ENCODE measurements at regions not wholly inside any gene's neighbourhood (a gene's known extent, or its start where the extent isn't known, plus 50 kb on each side); places are given as distances from the start of the nearest gene placed in this dataset.

DNA sequence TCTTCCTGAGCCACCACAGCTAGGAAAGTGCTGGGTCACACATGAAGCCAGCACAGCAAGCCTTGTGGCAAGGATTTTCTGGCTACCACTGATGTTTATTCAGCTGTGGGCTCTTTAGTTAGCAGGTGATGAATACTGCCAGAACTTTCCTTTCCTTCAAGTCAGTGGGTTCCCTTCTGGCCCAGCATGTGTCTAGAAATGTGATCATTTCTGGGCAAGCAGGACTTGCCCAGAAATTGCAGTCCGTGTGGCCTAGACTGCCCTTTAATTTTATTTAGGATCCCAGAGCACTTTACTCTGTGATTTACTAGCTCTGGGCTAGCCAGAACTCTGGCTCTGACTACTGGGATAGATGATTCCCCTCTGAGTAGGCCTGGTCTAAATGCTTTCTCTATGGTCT lies 397.5 kb downstream of the ZIC4 start:
- no peak for FAIRE-seq

DNA sequence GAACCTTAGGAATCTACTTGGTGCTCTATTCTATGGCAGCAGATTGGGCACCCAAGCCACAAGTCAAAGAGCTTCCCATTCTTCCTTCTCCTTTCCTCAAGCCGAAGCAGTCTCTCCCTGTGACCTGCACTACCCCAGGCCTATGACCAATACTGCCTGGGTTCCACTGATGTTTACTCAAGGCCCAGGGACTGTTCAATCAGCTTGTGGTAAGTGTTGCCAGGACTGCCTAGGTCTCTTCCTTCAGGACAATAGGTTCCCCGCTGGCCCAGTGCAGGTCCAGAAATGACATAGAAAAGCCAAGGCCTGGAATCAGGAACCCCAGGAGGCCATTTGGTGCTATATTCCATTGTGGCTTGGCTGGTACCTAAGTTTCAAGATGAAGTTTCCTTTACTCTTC lies 397.9 kb downstream of the ZIC4 start:
- no peak for FAIRE-seq

DNA sequence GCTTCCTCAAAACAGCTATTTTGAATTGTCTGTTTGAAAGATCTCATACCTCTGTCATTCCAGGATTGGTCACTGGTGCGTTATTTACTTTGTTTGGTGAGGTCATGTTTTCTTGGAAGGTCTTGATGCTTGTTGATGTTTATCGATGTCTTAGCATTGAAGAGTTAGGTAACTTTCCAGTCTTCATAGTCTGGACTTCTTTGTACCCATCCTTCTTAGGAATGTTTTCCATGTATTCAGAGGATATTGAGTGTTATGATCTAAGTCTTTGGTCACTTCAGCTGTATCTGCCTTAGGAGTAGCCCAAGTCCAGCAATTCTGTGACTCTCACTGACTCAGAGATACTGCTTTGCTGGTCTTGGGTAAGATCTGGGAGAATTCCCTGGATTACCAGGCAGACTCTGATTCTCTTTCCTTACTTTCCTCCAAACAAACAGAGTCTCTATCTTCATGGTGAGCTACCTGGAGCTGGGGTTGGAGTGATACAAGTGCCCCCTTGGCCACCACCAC lies 398.6 kb downstream of the ZIC4 start:
- no peak for FAIRE-seq

DNA sequence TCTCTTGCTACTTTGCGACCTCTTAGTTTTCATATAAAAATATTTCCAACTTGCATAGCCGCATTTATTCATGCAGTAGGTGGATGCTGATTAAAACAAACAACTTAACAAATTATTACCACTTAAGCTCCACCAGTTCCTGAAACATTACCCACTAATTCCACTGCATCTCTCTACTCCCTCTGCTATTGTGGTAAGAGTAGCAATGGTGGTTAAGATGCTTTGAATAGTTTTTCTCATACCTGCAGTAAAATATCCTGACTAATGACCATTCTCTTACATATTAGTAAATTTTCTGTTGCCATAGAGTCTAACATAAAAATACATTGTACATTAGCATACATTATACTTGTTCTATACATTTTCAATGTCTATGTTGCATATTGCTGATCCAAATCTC lies 397.6 kb upstream of the PLSCR5 start:
- no peak for FAIRE-seq

DNA sequence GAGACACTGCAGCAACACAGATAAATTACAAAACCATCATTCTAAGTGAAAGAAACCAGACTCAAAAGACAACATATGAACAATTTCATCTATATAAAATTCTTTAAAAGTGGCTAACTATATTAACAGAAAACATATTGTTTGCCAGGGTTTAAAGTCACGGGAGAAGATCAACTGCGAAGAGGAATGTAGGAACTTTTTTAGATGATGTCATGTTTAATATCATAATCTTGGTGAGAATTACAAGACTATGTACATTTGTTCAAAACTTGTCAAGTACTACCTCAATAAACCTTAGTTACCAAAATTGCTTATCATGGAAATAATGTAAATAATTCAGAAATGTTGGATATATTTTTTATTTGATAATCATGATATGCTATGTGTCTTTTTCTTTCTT lies 395.1 kb upstream of the PLSCR5 start:
- no peak for FAIRE-seq

DNA sequence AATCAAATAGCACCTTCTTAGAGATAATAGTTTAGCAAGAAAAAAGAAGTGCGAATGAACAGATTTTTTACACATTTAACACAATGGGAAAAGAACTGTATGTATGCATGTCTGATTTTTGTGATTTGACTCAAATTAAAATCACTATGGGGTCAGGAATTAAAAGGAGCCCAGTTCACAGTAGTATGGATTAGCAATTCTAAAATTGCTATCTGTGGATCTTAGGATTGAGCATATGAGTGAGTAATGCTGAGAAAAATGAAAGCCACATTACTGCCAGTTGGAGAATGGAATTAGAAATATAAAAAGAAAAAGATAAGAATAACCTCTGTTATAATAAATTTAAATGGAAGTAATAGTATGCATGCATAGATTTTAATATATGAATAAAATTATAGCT lies 386.8 kb upstream of the PLSCR5 start:
- peak; percentile 62 for FAIRE-seq

DNA sequence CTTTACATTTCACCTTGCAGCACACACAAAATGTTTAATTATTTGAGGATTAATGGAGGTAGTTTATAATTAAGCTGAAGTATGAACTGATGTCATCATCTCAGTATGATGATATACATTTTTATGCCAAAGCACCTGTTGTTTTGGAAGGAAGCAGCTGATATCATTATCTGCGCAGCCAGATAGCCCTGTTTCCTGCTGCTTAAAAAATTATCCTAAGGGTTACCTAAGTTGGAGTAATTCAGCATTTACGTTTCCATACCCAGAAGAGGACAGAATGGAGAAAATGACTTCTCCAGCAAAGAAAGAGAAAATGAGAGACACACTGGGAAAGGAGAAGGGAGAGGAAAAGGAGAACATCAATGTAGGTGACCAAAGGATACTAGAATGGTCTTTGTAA lies 370.3 kb upstream of the PLSCR5 start:
- FAIRE-seq: no peak

DNA sequence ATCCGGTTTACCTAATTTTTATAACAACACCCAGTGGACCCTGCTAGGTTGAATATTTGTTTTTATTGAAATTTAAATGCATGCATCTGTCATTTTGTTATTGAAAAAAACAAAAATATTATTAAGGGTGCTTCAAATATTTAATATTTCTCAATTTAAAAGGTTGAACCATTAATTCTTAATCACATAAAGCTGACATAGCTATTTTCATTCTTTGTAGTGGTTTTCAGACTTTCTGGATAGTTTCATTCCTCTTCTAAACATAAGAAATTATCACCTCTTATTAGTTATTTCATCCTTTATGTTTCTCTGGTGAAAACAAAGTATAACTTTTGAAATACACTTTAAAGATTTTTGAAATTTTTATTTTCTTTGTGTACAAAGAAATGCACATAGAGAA lies 369.9 kb upstream of the PLSCR5 start:
- FAIRE-seq: no peak

DNA sequence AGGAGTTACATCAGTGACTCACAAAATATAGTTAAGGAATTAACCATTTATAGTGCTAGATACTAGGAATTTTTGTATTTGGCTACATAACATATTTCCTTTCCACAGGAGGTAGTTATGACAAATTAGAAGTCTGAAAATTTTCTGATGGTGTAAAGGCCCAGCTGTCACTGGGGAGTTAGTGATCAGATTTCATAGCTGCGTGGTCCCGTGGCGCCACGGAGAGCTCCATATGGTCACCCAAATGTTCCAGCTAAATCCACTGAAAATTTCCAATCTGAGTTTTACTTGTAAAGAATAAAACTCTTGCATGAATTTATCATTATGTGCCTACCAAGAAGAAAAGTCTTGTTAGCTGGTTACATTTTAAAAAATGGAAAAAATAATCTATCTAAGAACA lies 368.9 kb upstream of the PLSCR5 start:
- FAIRE-seq: no peak

DNA sequence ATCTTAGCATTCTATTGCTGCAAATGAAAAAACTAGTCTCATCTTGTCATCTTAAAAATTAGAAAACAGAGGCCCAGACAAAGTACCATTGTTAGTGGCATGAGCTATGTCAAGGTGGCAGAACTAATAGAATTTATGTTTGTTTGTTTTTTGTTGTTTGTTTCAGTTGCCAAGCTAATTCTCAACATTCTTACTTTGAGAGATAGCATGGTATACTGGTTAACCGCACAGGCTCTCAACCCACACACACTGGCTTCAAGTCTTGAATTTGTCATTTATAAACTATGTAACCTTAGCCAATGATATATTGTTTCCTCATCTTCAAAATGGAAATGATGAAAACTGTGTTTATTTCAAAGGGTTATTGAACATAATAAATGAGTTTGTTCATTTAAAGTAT lies 367.6 kb upstream of the PLSCR5 start:
- FAIRE-seq: no peak

DNA sequence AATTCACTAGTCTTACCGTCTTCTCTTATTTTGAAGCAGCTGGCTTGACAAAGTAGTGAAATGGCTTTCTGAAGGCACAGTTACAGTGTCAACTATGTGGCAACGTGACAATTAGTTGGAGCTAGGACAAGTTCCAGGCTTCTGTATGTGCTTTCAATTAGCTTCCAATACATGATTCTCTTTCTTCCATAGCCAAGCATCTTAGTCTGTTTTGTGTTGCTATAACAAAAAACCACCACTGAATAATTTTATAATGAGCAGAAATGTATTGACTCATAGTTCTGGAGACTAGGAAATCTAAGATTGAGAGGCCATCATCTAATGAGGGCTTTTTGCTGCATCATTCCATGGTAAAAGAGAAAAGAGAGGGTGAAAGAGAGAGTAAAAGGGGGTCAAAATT lies 365.1 kb upstream of the PLSCR5 start:
- FAIRE-seq: no peak

DNA sequence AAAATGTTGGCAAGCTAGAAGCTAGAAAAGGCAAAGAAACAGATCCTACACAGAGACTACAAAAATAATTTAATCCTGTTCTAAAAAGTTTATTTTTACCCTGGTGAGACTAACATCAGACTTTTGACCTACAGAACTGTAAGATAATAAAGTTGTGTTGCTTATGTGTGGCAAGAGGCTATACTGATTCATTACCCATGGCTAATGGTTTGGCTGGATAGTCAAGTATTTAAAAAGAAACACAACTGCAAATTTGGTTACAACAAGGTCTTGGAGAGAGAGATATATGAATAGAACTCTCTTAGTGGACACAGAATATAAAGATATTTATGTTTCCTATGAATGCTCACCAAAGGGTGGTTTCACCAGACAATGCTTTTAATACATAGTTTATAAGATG lies 364.2 kb upstream of the PLSCR5 start:
- FAIRE-seq: no peak

DNA sequence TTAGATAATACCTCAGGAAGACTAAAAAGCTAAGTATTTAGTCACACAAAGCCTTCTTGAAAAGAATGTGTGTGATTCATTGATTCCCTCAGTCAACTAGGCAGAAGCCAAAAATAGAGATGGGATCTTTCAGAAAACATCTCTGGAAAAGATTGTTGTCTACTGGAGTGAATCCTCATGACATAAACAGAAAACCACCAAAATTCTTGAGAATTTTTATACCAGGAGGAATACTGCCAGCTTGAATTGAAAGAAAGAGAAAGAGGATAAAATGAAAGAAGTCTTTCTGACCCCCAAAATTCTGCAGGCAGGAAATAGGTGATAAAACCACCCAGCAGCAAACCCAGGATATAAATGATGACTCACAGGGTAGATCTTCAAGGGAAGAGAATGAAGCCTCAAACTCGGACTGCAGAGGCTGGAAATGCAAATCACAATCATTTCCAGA lies 363.1 kb upstream of the PLSCR5 start:
- no peak for FAIRE-seq

DNA sequence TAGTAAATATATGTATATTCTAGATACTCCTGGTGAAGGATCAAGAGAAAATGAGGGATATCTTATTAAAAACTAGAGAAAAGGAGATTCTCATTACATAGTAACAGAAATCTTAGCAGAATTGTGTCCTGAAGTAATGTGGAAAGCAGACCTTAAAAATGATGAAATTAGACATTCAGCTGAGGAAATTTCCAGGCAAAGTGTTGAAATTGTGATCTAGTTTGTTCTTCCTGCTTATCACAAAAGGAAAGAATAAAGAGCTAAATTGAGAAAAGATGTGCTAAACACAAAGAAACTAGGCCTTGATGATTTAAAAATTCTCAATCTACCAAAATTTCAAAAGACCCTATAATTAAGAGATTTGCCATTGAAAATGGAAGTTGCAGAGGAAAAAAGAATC lies 362.6 kb upstream of the PLSCR5 start:
- FAIRE-seq: no peak

DNA sequence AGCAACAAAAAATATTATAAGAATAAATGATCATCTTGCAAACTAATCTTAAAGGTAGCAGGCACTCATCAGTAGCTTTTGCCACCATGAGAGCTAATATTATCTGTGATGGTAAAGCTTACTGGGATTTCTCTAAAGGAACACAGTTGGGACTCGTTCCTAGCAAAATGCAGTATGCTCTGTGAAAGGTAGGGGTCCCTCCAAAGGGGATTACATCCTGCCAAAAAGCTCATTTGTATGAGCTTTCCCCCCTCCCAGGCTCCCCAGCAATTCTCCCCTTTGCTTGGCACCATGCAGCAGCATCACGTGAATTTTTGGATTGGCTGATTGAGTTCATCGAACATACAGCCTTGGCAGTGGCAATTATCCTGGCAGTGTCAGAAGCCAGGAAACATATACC lies 361.0 kb upstream of the PLSCR5 start:
- no peak for FAIRE-seq

DNA sequence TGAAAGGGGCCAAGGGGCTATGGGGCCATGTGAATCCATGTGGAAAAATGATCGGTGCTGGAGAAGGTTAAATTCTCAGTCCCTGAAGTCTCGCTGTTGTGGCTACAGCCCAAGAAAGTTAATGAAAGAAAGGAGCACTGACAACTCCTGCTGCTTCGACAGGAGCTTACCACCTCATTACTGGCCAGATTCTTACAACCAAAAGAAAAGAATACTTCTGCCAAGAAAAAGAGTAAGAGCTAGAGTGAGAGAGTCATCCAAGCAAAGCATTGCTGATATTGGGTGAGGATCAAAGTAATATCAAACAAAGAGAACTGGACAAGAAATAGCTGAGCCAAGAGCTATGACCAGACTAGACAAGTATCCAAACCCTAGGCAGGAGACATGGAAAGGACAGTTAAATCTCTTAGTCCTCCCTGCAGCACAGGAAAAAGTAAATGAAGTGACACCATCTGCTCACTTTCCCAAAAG lies 348.4 kb upstream of the PLSCR5 start:
- FAIRE-seq: no peak

DNA sequence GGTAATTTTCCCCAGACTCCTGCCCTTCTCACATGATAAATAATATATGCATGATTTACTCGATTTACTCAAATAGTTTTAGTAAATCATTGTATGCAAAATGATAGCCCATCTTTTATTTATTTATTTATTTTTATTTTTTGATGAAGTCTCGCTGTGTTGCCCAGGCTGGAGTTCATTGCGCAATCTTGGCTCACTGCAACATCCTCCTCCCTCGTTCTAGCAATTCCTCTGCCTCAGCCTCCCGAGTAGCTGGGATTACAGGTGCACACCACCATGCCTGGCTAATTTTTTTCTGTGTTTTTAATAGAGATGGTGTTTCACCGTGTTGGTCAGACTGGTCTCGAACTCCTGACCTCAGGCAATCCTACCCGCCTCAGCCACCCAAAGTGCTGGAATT lies 343.8 kb upstream of the PLSCR5 start:
- FAIRE-seq: no peak

DNA sequence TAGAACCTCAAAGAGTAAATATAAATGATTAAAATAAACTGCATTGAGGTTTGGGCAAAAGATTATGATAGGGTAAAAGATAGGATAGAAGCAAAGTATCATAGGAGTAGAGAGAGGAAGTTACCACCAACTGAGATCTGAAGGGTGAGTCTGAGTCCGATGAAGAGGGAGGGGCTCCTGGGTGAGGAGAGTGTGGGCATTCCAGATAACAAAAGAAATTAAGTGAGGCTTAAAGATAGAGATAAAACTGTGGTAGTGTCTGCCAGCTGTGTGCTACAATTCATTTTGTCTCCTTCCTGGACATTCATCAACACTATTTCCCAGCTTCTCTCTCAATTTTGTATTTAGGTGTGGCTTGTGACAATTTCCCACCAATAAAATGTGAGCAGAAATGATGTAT lies 343.0 kb upstream of the PLSCR5 start:
- FAIRE-seq: no peak

DNA sequence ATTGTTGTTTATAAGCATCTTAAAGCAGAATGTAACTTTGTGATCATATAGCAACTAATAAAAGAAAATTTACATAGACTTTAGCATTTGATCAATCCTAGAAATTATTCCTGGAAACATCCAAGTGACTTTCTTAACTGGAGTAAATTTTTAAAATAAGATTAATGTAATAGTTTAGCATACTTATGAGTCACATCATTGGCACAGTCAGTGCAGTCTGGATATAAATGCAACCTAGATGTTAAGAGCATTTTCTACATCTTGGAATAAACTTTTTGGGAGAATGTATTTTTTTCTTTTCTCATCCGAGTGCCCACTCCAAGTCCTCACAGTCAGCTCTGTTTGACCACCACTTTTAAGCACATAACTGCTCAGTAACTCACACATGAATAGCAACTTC lies 324.6 kb upstream of the PLSCR5 start:
- no peak for FAIRE-seq

DNA sequence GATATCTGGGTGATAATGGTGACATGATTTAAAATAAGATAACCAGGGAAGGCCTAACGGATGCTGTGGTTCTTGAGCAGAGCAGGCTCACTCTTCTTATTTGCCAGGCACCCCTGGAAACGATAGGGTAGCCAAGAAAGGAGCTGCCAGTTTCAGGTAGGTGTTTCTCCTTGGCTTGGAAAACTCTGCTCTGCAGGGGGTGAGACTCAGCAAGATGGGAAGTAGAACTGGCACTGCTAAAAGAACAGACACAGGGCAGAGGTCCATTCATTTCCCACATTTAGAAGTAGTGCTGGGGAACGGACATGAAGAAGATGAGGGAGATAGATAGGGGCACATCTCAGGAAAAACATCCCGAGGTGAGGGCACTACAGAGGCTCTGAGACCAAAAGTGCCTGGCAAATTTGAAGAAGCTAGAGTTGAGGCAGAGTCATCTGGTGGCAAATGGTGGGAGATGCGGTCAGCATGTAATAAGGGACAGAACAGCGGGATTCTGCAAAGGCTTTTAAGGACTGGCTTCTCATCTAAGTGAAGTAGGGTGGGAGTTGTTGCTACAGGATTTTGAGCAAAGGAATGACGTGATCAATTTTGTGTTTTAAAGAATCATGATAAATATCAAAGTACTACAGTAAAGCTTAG lies 323.4 kb upstream of the PLSCR5 start:
- no peak for FAIRE-seq

DNA sequence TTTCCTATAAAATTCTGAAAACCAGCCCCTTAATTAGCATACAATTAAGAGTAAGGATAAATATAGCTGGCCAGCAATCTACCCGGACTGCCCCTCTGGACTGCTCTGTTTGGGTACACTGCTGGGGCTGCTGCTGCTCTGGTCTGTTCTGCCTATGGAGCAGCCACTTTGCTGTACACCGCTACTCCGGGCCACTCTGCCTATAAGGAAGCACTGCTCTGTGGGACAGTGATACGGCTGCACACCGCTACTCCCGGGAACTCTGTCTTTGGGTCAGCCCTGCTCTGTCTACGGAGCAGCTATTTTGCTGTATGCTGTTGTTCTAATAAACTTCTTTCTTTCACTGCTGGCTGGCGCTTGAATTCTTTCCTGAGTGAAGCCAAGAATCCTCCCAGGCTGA lies 316.5 kb upstream of the PLSCR5 start:
- FAIRE-seq: no peak

DNA sequence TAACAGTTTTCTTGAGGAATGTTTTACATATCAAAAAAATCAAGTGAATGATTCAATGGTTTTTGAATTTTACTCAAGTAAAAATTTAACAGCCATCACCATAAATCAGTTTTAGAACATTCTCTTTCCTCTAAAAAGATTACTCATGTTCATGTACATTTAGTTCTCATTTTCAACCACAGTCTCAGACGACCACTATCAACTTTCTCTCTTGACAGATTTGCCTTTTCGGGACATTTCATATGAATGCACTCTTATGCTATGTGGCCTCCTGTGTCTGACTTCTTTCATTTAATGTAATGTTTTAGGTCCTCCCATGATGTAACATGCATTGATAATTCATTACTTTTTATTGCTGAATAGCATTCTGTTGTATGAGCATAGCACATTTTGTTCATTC lies 309.3 kb upstream of the PLSCR5 start:
- no peak for FAIRE-seq

DNA sequence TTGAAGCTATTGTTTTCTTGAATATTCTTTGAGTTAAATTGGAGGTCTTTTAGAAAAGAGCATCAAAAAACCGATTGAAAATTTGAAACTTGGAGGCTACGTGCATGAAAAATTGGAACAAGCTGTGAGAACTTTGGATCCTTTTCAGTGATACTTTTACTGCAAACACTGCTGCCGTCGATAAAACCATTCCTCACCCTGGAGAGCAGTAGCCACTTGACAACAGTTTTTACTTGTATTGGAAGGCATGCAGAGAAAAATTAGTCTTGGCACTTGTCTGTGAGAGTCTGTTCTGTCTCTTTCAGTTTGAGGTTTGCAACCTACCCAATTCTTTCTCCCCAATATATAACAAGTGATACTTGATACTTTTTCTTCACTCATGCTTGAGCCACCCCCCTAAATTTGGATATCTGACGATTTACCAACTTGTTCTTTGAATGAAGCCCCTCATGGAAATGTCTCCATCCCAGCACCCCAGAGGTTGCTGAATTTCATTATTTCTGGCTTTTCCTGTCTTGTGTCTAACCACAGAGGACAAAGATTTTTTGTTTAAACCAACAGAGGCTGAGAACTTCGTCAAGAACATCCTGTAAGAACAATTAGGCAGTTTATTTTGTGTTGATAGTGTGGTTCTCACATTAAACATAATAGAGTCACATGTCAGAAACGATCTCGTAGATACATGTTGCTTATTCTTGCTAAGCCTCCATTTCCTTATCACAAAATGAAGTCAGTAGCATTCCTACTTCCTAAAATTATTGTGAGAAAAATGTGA lies 307.3 kb upstream of the PLSCR5 start:
- no peak for FAIRE-seq

DNA sequence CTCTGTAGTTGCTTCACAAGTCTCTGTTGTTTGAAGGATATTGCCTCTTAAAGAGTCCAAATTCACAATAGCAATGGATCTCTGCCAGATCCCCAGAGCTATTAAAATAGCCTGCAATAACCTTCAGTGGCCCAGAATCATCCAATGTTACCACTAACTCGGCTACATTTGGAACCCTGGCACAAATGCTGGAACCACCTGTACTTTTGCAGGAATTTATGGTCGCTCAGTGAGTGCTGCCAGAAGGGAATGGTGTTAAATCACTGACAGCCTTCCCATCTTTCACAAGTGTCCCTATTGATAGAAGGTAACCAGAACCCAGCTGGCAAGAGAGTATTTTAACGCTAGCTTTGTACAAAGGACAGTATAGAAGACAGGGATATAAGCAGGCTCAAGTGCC lies 298.8 kb upstream of the PLSCR5 start:
- no peak for FAIRE-seq

DNA sequence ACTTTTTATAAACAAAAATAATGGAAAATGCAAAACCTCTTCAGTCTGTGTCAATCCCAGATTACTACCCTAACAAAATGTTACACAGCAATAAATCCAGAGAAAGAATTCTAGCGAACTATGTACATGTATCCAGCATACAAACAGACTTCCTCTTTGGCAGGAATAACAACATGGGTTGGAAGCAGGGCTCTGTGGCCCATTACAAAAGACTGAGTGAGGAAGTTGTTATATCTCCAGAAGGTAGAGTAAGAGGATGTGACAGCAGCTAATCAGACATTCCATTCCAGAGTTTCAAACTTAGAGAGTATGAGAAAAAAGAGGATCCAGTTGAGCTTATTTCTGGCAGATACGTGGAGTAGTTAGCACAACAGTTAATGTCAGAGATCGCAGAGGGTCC lies 294.0 kb upstream of the PLSCR5 start:
- no peak for FAIRE-seq

Measured in colon (tissue), 2 donors.